H1 (cell line): ENCODE measurements at regions not wholly inside any gene's neighbourhood (a gene's known extent, or its start where the extent isn't known, plus 50 kb on each side); places are given as distances from the start of the nearest gene placed in this dataset.

Source experiments
- ATF3 ChIP-seq: IDR thresholded peaks from 2 replicates; pipeline ENCODE4 v1.6.1; 2011; ENCODE audit warnings: low read depth, mild to moderate bottlenecking, low read length; ENCODE audit not compliant: insufficient read depth
- CHD2 ChIP-seq: IDR thresholded peaks from 2 replicates; pipeline ENCODE4 v1.6.1; 2012; ENCODE audit warnings: low read length, improper control_type of control experiment
- CTCF ChIP-seq, 3 experiments: IDR thresholded peaks; 1 replicate in 2 of 3; 2 replicates in 1 of 3; pipeline versions ENCODE4 v1.5.1 to v1.6.1; 2011; ENCODE audit warnings: low read length in 3 of 3, mild to moderate bottlenecking in 3 of 3, inconsistent platforms in 2 of 3, low read depth in 1 of 3, moderate library complexity in 1 of 3; ENCODE audit not compliant: insufficient read depth in 1 of 3; ENCODE audit errors: control extremely low read depth in 1 of 3
- EGR1 ChIP-seq: IDR thresholded peaks from 2 replicates; pipeline ENCODE4 v1.6.1; 2011; ENCODE audit warnings: low read depth, low read length, borderline replicate concordance
- EP300 ChIP-seq, 2 experiments: IDR thresholded peaks; 1 replicate in 1 of 2; 2 replicates in 1 of 2; pipeline ENCODE4 v1.6.1; 2011 to 2012; ENCODE audit warnings: low read depth in 2 of 2, low read length in 2 of 2, mild to moderate bottlenecking in 2 of 2, borderline replicate concordance in 1 of 2, inconsistent platforms in 1 of 2, moderate library complexity in 1 of 2
- EZH2 ChIP-seq: fragments of 200-600 bp; sonication (generic); IDR thresholded peaks from 2 replicates; pipeline ENCODE4 v1.7.1; 2012; ENCODE audit warnings: low read depth, mild to moderate bottlenecking, moderate library complexity, low read length, inconsistent platforms; ENCODE audit not compliant: severe bottlenecking
- POLR2A ChIP-seq, 2 experiments: IDR thresholded peaks; 1 replicate in 1 of 2; 2 replicates in 1 of 2; pipeline ENCODE4 v1.6.1; 2011; ENCODE audit warnings: low read depth in 2 of 2, low read length in 2 of 2, mild to moderate bottlenecking in 2 of 2; ENCODE audit errors: control extremely low read depth in 1 of 2
- RAD21 ChIP-seq, 2 experiments: IDR thresholded peaks in 1 of 2; conservative IDR thresholded peaks in 1 of 2; 2 replicates each; pipeline ENCODE4 v1.6.1; 2011; ENCODE audit warnings: low read depth in 2 of 2, low read length in 2 of 2, improper control_type of control experiment in 1 of 2, inconsistent platforms in 1 of 2, mild to moderate bottlenecking in 1 of 2, moderate library complexity in 1 of 2
- RFX5 ChIP-seq: IDR thresholded peaks from 2 replicates; pipeline ENCODE4 v1.6.1; 2011; ENCODE audit warnings: low read depth, low read length, improper control_type of control experiment, borderline replicate concordance
- RNF2 ChIP-seq: fragments of 200-900, 300-1000 bp; sonication (generic); IDR thresholded peaks from 2 replicates; pipeline ENCODE4 v1.7.1; 2016; ENCODE audit warnings: borderline replicate concordance, low read depth, mild to moderate bottlenecking, antibody characterized with exemption, low read length; ENCODE audit not compliant: poor library complexity, severe bottlenecking; ENCODE audit errors: missing control alignments
- SP1 ChIP-seq: IDR thresholded peaks from 2 replicates; pipeline ENCODE4 v1.6.1; 2011; ENCODE audit warnings: low read depth, low read length
- TCF12 ChIP-seq: IDR thresholded peaks from 2 replicates; pipeline ENCODE4 v1.6.1; 2011; ENCODE audit warnings: low read depth, mild to moderate bottlenecking, low read length
- YY1 ChIP-seq: IDR thresholded peaks from 2 replicates; pipeline ENCODE4 v1.6.1; 2011; ENCODE audit warnings: low read depth, mild to moderate bottlenecking, low read length
- ZNF274 ChIP-seq: IDR thresholded peaks from 2 replicates; pipeline ENCODE4 v1.7.0; 2012; ENCODE audit warnings: low read length, borderline replicate concordance; ENCODE audit errors: extremely low read depth

GRCh38 chr2:125526093-125526492 is 1129.9 kb upstream of the GYPC start:
- TF ChIP-seq EP300 (IDR thresholded peaks at IDR 0.05; ENCODE audit: borderline replicate concordance in 1 of 2, low read depth in 2 of 2, low read length in 2 of 2) (no peak), ZNF274 (no peak), CTCF (IDR thresholded peaks at IDR 0.05; ENCODE audit: control extremely low read depth in 1 of 3, insufficient read depth in 1 of 3, low read depth in 1 of 3, low read length in 3 of 3) (no peak), TCF12 (no peak), POLR2A (IDR thresholded peaks at IDR 0.05; ENCODE audit: control extremely low read depth in 1 of 2, low read depth in 2 of 2, low read length in 2 of 2) (no peak), RAD21 (IDR thresholded peaks at IDR 0.05 in 1 of 2, conservative IDR thresholded peaks at IDR 0.05 in 1 of 2; ENCODE audit: low read depth in 2 of 2, low read length in 2 of 2) (no peak), YY1 (no peak), EZH2 (no peak), RNF2 (no peak), ATF3 (no peak), RFX5 (no peak), CHD2 (no peak), SP1 (no peak), EGR1 (no peak)
